HG03469 (cell line): ENCODE measurements at regions not wholly inside any gene's neighbourhood (a gene's known extent, or its start where the extent isn't known, plus 50 kb on each side); places are given as distances from the start of the nearest gene placed in this dataset.

Experiments used
- ATAC-seq: cut with Tn5 transposase; IDR thresholded peaks from one replicate; pipeline ENCODE4 v1.9.1; 2021; ENCODE audit warnings: mild to moderate bottlenecking, moderate library complexity, moderate number of reproducible peaks; ENCODE audit not compliant: unreplicated experiment

DNA sequence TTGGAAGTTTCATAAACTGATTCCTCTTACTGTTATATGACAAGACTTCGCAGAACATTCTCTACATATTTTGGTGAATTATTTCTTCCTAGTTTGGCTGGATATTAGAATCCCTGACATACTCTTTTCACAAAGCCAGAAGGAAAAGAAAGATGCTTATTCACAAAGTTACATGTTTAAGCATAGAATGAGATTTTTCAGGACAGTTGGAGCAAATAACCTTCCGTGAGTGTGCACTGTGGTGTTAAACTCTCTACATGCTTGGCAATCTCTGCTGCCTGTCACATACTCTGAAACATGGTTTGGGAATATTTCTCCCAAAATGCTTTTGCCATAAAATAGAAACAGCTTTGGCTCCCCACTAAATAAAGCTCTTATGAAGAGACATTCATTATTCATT is 230.0 kb upstream of the MTNR1B start:
- ATAC-seq: no peak

- ATAC-seq: no peak
Observed at GRCh38 chr11:92740276-92740675, 229.2 kb upstream of the MTNR1B start.

DNA sequence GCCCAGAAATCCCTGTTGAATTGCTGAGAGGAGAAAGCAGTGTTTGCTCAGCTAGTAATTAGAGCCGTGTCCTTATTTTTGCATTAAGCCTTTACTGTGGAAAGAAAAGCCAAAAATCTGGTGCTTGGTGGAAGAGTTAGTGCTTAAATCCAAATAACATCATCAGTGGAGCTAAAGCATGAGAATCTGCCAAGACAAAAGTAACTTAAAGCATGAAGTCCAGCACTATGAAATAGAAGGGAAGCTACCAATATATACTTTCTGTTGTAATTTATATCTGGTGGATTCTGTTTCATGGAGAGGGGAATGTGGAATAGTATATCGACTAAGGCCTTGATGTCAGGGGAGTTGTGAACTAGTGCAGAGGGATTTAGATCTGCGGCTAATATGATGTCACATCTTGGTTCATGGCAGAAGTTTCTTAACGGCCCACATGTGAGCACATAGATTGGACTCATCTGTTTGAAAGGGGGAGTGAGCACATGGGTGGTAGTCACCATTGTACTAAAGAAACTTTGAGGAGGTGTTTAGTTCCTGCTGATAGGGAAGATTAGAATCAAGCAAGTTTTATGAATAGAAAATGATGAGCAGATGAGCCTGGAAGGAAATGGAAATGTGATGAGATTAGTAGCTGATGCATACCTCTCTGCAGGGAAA is 224.4 kb upstream of the MTNR1B start:
- no peak for ATAC-seq

GRCh38 chr11:92750794-92751193 is 218.7 kb upstream of the MTNR1B start:
- ATAC-seq: no peak

DNA sequence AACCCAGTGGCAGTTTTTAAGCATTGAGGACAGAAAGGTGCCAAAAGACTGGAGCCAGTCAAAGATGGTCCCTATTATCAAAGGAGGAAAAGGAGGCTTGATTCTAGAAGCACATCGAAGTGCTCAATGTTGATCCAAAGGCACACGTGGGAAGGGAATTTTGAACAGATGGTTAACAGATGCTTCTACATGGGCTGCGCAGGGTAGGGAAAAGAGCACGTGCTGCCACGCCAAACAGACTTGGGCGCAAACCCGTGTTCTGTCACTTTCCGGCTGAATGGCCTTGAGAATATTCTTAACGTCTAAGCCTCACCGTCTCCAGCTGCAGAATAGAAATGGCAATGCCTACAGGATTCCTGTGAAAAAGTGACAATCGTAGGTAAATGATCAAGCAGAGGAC is 217.9 kb upstream of the MTNR1B start:
- ATAC-seq: no peak

DNA sequence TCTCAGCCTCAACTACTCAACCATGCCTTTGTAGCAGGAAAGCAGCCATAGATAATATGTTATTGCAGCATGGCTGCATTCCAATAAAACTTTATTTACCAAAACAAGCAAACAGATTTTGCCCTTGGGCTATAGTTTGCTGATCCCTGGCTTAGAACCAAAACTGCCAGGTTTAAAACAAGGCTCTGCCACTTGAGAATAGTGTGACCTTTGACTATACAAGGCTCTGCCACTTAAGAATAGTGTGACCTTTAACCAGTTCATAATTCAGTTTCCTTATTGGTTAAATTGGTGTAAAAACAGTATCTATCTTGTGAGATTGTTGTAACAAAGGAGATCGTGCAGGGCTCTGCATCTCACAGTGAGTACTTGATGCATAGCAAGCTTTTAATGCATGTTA is 217.3 kb upstream of the MTNR1B start:
- ATAC-seq: no peak

- no peak for ATAC-seq
Observed at GRCh38 chr11:92753161-92753560, 216.3 kb upstream of the MTNR1B start.

GRCh38 chr11:92758241-92758780 is 211.1 kb upstream of the MTNR1B start:
- ATAC-seq: no peak

DNA sequence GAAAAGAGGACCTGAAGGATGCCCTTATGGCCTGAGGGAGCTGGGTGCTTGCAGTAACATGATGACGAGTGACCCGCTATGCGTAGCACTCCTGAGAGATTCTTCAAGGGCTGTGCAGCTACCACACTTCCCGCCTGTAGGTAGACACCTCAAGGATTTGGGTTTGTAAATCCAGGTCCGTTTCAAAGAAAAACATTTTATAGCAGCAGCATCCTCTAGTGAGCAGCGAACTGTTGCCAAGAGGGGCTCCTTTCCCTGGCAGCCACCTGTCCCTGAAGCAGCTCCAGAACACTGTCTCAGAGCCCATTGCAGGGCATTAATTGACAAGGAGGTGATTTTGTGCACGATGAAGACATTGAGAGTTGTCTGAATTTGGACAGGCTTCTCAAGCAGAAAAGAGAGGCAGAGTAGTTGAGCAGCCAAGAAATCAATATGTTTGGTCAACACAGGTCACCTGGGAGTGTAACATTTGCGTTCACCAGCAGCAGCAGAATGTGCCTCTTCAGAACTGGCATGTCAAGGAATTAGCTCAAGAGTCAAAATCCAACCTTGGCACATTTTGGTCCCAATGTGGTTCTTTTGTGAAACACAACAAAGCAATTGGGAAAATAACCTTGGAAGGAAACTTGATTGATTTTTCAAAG is 209.8 kb upstream of the MTNR1B start:
- ATAC-seq: no peak

DNA sequence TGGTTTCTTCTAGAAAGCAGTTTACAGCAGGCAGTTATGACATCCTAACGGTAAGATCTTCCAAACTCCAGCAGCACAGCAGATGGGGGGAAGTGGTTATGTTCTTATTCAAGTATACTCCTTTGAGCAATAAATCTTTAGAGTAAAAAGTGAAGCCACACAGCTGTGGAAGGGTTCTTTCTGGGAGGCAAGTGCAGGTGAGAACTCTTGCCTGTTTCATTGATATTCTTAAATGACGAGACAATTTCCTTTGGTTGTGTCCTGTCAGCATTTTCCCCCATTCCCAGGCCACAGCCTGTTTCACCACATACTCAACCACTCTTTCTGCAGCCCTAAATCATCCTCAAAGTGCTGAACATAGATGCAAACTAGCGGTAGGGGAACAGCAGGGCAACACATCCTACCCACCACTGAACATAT is 207.3 kb upstream of the MTNR1B start:
- ATAC-seq: no peak

GRCh38 chr11:92763336-92763735 is 206.1 kb upstream of the MTNR1B start:
- no peak for ATAC-seq

GRCh38 chr11:92764128-92764527 is 205.3 kb upstream of the MTNR1B start:
- ATAC-seq: no peak

- no peak for ATAC-seq
Observed at GRCh38 chr11:92765082-92765840, 204.2 kb upstream of the MTNR1B start.

- ATAC-seq: no peak
Observed at GRCh38 chr11:92765965-92766371, 203.5 kb upstream of the MTNR1B start.

- no peak for ATAC-seq
Observed at GRCh38 chr11:92766698-92767097, 202.8 kb upstream of the MTNR1B start.

DNA sequence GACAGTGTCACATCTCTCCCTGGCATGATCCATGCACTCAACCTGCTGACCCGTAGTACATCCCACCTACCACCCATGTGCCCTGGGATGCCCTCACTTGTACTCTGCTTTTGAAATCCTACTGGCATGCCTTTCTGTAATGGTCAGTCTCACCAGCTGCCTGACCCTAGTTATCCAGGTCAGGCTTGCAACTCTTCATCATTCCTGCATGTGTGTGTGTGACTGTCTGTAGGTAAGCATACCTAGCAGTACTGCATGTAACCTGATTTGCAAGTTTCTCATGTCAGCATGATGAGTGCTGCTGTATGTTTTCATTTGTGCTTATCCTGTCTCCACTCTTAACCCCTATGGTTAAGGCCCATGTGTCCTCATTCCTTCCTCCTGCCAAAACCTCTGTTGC is 202.0 kb upstream of the MTNR1B start:
- no peak for ATAC-seq

GRCh38 chr11:92768121-92768840 is 201.2 kb upstream of the MTNR1B start:
- no peak for ATAC-seq

GRCh38 chr11:92769112-92769511 is 200.3 kb upstream of the MTNR1B start:
- ATAC-seq: no peak

GRCh38 chr11:92770419-92770818 is 199.0 kb upstream of the MTNR1B start:
- ATAC-seq: no peak

DNA sequence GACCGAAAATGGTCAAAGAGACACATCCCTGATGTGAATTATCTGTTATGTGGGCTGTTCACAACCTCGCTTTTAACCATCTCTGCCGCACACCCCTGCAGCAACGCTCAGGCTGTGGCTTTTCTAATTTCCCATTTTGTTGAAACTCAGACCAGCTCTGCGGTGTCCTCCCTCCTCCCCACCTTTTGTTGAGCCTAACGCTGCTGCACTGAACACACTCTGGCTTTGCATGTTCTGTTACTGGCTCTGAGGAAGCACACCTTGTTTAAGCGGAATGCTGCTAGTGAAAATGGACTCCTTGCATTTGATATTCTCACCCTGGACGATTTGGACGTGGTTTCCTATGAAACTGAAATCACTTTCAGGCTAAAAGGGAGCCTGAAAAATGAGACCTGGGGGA is 198.5 kb upstream of the MTNR1B start:
- no peak for ATAC-seq

DNA sequence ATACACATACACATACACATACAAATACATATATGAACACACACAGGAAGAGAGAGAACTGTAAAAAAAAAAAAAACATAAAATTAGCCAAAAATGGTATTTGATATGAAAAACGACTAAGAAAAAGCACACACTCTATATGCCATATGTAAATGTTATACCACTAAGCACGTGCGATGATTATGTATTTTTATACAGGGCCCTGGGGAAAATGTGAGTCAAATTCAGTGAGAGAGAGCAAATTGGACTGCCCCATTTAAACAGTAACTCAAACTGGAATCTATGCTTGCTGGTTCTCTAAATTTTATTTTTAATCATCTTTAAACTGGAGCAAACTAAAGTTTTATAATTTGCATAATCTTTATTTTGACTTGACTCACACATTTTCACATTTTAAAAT is 197.8 kb upstream of the MTNR1B start:
- ATAC-seq: no peak
